GM21723 (cell line): ENCODE measurements at regions not wholly inside any gene's neighbourhood (a gene's known extent, or its start where the extent isn't known, plus 50 kb on each side); places are given as distances from the start of the nearest gene placed in this dataset.

Experiments
- ATAC-seq: cut with Tn5 transposase; IDR thresholded peaks from one replicate; pipeline ENCODE4 v1.9.1; 2021; ENCODE audit warnings: mild to moderate bottlenecking, moderate library complexity; ENCODE audit not compliant: unreplicated experiment

DNA sequence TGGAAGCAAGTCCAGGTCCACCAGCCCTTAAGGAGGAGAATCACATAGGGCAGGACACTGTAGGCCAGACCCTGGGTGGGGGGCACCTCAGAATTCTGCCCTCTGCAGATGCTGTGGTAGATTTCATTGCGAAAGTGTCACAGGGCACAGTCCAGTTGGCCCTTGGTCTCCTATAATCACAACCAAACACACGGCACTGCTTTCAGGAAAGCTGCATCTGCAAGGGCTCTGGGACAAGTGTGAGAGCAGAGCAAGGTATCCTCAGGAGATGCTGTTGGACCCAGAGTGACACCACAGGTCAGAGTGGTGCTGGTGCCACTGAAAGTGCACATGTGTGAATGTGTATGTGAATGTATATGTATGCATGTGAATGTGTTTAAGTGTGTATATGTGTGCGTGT is 88.6 kb upstream of the MBNL2 start:
- no peak for ATAC-seq

DNA sequence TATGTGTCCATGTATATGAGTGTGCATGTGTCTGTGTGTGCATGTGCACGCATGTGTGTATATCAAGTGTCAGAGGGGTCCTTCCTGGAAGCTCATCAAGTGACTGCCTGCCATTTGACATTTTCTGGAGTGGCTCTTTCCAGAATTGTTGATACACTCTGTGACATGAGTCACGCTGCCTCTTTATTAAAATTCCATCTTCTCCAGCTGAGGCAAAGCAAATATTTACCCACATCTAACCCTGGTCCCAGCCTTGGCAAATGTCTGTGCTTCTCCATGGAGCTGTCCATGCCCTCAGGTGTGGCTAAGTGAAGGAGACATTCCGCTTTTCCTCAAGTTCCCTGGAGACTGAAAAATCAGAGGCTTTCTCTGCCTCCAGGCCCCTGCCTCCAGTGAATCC is 88.2 kb upstream of the MBNL2 start:
- no peak for ATAC-seq

DNA sequence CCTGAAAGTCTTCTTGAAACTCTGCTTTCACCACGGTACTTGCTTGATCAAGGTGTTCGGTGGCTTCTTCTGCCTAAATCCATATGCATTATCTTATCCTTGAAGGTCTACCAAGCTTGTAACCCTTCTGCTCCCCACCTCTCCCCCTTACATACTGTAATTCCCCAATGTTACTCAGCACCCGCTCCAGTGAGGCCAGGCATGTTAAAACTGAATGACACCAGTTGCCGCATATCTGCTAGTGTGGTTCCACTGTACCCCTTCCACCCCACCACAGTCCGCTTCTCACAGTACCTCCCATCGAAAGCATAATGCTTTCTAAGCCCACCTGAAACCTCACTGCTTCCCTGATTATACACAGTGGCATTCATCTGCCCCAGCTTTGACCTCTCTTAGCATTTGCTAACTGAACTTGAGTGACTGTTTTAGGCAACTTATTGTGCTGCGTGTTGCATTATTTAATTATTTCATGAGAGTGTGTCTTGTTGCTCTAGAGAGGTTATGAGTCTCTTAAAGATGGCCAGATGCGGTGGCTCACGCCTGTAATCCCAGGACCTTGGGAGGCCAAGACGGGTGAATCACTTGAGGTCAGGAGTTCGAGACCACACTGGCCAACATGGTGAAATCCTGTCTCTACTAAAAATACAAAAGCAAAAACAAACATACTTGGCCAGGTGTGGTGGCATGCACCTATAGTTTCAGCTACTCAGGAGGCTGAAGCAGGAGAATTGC is 87.6 kb upstream of the MBNL2 start:
- no peak for ATAC-seq

DNA sequence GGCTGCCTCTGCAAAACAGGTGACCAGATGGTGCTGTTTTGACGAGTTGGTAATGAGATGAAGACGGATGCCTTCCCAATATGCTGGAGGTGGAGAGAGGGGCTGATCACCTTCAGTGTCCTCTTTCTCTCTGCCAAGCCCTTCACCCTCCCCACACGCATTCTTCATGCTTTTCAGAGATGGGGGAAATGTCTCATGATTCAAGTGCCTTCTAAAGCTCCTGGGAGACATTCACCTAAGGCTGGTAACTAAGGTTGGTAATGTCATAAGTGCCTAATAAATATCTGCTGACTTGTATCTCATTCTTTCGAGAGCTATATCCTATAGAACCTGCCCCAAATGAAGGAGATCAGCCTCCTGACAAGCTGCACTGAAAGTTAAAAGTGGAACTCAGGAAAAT is 86.2 kb upstream of the MBNL2 start:
- ATAC-seq: no peak

DNA sequence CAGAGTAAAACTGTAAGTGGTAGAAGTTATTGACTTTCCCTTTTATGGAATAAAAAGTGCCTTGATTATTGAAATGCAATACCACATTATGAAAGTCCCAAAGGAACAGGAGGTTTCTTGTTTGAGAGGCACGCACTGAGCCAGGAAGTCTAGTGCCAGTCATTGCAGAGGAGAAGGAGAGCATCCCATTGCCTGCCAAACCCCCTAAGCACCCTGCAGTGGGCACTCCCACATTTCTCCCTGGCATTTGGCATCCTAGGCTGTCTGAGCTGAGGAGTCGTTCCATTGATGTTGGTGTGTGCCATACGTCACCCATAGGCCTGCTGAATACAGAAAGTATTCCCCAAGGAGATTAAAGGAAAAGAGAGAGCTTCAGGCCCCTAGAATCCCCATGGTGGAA is 85.7 kb upstream of the MBNL2 start:
- no peak for ATAC-seq

DNA sequence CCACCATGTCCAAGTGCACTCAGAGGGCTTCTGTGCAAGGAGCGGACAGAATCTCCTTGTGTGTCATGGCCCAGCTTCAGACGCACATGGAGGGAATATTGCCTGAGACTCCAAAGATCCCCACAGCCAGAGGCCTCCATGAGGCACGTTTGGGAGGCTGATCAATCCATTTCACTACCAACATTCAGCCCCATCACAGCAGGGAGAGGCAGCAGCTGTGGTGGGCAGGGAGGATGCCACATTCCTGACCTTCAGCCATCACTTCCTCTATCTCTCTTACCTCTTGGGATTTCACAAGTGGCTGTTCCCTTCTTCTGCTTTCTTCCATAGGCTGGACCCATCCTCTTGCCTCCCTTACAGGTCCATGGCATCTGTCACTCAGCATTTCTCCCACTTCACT is 82.4 kb upstream of the MBNL2 start:
- ATAC-seq: no peak

DNA sequence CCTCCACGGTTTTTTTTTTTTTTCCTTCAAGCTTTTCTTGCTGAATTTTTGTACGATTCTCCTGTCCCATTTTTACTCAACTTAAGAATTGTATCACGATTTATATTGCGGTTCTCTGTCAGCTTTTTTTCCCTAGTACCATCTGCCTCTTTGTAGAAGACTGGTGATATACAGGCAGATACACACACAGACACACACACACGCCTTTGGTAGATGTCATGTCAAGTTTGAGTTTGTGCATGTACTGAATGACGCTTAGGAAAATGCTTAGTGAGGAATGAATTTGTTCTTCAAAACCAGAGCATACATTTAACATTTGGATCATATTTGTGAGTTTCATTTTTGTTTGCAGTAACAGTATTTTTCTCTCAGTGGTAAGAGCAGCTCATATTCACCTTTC is 82.0 kb upstream of the MBNL2 start:
- ATAC-seq: no peak

DNA sequence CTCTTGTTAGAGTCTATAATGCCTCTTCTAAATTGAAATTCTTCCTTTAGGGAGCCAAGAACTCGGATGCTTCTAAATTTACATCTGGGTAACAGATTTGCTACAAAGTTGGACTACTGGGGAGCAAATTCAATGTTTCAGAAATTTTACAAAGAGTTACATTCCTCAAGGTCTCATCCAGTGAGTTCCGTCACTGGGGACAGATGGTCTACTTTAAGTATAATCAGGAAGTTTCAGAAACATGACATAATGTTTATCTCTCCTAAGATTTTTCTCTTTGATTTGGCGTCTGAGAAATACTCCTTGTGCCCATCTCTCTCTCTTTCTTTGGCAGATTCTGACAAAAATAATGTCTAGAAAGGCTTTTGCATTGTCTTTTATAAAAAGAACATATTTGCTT is 81.5 kb upstream of the MBNL2 start:
- ATAC-seq: no peak

DNA sequence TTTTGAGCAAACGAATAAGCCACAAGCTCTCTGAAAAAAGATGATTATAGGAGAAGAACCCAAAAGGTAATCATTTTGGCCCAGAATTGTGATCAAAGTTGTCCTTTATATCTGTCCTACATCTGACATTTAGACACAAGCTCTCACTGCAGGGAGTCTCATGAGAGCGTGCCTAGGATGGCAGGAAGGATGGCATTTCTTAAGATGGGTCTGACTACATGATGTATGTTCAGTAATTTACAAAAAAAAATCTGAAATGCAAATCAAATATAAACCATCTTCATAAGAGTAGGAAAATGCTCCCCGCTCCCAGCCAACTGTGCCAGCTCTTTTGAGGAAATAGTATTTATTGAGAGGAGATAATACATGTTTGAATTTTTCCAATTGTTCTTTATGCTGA is 81.0 kb upstream of the MBNL2 start:
- ATAC-seq: no peak

DNA sequence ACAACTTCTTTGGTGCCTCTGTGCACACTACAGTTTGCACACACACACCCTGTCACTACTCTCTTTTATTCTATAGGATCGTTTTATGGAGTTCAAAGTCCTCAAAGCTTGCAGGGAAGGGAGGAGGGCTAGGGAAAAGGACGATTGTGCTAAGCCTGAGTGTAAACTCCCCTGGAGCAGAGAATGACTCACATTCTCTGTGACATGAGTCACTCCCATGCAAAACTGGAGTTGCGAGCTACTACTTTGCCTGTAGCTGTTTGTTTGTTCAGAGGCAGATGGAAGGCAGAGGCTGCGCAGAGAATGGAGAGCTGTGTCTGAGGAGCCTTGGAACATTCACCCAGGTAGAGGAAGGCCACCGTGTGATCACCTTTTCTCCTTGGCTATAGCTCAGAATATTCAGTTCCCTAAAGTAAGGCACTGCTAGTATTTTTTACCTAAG is 80.5 kb upstream of the MBNL2 start:
- peak; percentile 93 for ATAC-seq

DNA sequence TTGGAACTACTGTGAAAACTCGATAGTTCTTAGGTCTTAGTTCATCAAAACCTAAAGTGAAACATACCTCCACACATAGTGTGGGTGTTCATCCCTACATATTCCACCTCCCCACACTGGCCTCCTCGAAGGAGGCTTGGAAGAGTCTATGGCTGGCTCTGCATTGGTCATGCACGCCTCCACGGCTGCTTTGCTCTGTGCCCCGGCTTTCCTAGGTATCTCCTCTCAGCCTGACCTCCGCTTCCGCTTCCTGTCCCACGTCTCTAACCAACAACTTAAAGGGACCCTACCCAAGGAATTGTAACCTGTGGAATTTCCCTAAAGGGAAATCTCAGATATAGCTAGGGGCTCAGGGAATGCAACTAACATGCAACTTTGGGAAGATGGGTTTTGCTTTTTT is 79.7 kb upstream of the MBNL2 start:
- no peak for ATAC-seq

DNA sequence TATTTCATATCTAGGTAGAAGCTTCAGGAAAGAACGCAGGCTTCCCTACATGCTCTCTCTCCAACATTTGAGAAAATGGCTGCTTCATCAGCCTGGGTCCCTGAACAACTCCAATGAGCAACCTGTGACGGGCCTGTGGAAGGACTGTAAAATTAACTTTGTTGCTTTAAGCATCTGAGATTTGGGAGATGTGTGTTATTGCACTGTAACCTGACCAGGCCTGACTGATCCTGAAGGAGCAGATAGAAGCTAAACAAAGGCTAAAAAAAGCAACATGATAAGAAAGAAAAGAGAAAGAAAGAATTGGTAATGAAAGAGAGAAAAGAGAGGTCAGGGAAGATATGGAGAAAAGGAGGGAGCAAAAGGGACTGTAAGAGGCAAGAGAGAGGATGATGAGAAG is 77.1 kb upstream of the MBNL2 start:
- no peak for ATAC-seq

DNA sequence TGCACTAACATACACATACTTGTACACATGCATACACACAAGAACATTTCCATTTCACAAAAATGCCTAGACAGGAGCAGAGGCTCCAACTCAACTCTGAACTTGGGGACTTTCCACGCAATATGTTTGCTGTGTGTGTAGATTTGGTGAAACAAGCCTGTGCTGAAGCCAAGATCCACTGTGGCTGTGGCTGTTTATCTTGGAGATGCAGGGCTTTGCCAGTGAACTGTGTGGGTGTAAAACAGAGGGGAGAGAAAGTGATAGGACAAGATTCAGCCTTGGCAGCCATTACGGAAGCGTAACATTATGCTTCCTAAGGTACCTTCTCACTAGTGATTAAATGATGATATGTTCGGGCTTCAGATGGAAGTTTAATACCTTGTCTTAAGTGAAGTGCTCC is 73.2 kb upstream of the MBNL2 start:
- ATAC-seq: no peak

DNA sequence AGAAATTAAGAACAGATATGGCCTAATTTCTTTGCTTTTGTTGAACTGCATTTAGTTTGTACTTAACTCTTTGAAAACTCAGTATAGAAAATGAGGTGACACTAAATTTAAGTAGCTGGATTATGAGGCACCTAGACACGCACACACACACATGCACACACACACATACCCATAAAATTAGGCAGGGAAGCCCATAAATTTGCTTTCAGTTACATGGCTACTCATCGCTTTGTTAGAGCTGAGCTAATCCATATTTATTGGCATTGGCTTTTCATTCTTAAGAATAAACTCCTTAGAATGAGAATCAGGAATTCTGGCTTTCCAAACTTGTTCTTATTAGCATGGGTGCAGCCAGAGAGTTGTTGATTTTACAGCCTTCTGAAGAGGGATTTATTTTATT is 61.7 kb upstream of the MBNL2 start:
- no peak for ATAC-seq

DNA sequence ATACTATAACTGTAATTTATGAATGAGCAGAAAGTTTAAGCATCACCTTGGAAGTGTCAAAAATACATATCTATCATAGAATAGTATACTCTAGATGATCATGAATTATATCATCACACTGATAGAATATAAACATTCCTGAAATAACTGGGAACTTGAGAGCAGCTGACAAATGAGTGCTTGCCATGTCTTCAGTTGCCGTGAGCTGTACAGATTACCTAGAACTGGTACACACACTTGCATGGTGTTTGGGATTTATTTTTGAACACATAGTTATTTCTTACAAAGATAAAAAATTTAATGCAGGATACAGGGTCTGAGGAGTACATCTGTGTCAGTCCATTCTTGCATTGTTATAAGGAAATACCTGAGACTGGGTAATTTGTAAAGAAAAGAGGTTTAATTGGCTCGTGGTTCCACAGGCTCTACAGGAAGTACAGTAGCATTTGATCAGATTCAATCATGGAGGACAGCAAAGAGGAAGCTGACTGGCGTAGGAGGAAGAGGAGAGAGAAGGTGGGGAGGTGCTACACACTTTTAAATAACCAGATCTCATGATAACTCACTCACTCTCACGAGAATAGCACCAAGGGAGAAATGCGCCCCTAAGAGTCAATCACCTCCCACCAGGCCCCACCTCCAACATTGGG is 60.4 kb upstream of the MBNL2 start:
- ATAC-seq: no peak

DNA sequence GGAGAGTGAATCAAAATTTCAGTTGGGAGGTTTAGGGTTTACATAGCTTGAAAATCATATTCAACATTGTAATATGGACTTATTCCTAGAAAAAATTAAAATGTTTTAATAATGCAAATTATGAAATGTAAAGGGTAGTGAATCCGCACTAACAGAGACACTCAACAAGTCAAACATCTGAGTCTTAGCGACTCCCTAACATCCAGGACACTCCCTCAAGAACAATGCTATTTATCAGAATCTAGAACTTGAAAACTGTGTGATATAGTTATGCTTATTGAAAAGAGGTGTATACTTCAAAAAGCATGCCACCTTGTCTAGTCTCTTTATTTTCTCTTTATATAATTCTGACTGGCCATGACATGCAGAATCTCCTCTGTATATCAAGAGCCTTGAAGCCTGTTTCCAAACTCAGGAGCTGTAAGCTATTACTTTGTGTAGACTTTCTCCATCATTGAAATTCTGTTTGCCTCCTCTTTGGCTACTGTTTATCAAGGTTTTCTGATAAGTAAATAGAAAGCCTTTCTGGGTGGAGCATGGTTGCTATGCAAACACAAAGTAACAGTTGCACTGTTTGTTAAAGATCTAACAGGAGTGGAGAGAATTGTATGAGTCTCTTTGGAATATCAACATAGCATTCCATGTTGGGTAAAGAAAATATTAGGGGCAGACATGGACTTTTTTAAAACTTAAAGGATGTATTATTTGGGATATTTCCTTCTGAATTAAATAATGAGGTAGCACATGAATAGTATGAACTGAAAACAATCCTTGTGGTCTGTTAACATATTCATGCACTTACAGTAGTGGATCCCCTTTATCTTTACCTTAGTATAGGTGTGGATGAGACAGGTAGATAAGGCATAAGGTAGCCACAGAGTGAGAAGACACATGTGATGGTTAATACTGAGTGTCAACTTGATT is 56.4 kb upstream of the MBNL2 start:
- no peak for ATAC-seq

DNA sequence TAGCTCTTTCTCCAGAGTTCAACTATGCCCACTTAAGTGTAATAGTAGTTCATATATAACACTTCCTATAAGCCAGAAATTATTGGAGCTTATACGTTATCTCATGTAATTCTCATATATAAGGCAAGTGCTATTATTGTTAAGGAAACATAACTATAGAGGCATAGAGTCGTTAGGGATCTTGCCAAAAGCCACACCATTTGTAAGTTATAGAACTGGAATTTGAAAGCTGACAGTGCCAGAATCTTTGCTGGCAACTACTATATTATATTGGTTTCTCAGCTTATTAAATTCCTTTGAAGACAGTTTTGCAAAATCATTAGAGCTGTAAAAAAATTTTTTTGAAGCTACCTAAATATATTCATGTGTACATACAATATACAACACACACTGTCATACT is 51.0 kb upstream of the MBNL2 start:
- ATAC-seq: no peak
